GM12864 (cell line): ENCODE measurements at regions not wholly inside any gene's neighbourhood (a gene's known extent, or its start where the extent isn't known, plus 50 kb on each side); places are given as distances from the start of the nearest gene placed in this dataset.

Experiments
- DNase-seq: peaks from one replicate; pipeline ENCODE4 v3.0.0-alpha.2; 2011; ENCODE audit warnings: low read depth
- H3K4me3 ChIP-seq: 2 replicates; pipeline ENCODE4 v1.5.1; 2011; ENCODE audit warnings: mild to moderate bottlenecking, low read depth, low read length, control low read depth
- TF ChIP-seq, protein P1 (sequence below): IDR thresholded peaks from 2 replicates; pipeline ENCODE4 v1.5.1; 2011; ENCODE audit warnings: low read depth, mild to moderate bottlenecking, moderate library complexity, low read length, control low read depth, inconsistent platforms; ENCODE audit errors: missing control alignments

DNA sequence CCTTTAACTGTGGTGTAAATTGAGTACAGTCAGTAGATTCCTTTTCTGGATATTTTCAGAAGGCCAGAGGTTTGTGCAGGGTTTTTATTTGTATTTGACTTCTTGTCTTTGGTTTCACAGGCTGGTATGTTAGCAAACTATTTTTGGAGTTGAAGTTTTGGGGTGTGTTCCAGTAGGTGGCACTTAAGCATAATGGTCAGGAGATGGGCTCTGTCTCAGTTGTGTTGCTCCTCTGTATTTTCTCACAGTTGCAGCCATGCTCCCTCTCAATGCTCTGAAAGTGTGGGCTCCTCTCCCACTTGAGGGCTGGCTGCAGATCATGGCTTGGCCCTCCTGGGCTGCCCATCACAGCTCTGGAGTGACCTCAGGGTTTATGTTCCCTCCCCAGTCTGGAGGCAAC lies 267.0 kb upstream of the PCSK5 start:
- DNase-seq, result no peak
- H3K4me3 ChIP-seq, result no peak overlapping the region
- TF ChIP-seq, protein P1, sequence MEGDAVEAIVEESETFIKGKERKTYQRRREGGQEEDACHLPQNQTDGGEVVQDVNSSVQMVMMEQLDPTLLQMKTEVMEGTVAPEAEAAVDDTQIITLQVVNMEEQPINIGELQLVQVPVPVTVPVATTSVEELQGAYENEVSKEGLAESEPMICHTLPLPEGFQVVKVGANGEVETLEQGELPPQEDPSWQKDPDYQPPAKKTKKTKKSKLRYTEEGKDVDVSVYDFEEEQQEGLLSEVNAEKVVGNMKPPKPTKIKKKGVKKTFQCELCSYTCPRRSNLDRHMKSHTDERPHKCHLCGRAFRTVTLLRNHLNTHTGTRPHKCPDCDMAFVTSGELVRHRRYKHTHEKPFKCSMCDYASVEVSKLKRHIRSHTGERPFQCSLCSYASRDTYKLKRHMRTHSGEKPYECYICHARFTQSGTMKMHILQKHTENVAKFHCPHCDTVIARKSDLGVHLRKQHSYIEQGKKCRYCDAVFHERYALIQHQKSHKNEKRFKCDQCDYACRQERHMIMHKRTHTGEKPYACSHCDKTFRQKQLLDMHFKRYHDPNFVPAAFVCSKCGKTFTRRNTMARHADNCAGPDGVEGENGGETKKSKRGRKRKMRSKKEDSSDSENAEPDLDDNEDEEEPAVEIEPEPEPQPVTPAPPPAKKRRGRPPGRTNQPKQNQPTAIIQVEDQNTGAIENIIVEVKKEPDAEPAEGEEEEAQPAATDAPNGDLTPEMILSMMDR, result no peak

DNA sequence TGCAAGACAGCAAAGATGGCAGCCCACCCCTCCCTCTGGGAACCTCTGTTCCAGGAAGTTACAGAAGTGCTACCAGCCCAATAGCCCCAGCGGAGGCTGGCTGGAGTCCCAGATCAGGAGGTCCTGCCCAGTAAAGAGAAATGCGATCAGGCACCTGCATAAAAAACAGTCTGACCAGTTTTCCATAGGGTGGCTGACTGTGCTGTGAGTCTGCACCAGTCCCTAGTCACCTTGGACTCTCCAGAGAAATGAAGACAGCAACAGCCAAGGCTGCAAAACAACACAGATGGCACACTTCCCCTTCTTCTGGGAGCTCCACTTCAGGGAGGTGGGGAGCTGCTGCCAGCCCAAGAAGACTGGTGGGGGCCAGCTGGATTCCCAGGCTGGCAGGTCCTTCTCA lies 265.5 kb upstream of the PCSK5 start:
- no peak for DNase-seq
- TF ChIP-seq, protein P1, result no peak
- H3K4me3 ChIP-seq, result no peak overlapping the region

DNA sequence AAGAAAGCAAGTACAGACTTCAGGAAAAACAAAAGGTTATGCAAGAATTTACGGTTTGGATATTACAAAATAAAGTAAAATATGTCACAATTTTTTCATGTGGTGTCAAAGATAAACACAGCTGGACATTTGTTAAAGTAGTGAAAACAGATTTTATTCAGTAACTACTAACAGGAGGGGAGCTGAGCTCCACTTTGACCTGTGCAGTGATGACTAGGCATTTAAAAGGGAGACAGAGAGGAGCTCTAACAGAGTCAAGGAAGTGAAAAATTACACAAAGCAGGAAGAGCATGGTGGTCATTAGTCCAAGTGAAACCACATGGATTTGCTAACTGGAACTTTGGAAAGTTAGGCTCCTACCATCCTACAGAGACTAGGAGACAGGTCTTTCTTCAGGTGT lies 263.6 kb upstream of the PCSK5 start:
- TF ChIP-seq, protein P1, result no peak
- no peak for DNase-seq

DNA sequence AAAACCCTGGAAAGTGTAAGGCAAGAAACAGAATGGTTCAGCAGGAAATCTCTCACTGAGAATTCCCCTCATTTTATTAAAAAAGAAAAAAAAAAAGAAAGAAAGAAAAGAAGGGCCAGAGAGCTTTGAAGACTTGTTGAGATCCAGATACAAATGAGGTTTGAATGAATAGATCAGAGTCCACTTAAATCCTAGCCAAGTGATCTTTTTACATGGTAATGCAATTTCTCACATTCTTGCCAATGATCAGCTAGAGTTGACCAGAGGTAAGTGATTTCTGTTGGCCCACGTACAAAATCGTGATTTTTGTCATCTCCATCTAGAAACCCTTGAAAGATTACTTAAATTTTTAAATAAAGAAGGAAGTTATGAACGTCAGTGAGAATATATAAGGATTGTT lies 261.5 kb upstream of the PCSK5 start:
- no peak for DNase-seq
- no peak overlapping the region for H3K4me3 ChIP-seq
- TF ChIP-seq, protein P1, result no peak

More for the DNA sequence above, 263.6 kb upstream of the PCSK5 start:
- H3K4me3 ChIP-seq, result no peak overlapping the region

DNA sequence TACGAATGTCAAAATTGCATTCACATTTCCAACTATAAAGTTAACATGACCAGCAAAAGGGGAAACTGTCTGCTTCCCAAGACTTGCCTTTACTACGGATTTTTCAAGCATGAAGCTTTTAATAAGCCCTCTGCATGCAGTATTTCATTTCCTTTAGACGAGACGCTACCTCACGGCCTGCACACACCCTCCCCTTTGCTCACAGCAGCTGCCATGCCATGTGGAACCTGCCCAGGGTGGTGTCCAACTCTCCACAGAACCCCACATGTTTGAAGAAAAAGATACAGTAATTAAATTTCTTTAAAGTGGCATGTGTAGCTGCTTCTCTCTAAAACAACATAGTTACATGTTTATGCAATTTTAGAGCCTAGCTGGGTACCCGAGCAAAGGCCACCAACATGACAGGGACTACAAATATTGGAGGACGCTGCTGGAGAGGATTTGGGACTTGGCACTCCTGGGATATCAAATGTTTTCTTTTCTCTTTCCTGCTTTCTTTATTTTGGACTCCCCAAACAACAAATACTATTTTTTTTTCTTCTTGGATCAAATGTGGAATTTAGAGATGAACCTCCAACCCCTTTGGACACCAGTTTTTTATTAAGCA lies 256.9 kb upstream of the PCSK5 start:
- TF ChIP-seq, protein P1, result no peak
- no peak for DNase-seq
- no peak overlapping the region for H3K4me3 ChIP-seq

DNA sequence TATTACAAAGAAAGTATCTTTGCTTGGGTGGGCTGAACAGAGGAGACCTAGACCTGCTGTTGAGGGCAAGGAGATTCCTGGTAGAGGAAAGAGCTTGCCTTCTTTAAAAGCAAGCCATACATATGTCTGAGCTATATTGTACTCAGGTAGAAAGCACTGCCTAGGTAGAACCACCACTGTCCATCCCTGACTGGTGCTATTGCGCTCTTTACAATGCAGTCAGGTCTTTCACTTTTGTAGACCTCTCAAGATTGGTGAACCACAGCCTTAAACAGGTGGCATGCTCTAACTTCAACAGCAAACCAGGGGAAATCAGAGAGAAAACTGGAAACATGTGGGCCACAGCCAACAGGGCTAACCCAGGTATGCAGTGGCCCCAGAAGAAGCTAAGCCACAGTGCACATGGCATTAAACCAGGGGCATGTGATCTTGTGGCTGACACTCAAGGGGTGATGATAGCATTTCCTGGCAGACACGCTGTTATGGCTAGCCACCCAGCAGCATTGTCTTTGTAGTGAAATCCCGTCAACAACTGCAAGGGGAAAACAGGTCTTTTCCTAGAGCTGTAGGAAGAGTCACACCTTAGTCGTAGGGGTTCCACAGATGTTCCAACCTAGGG lies 253.9 kb upstream of the PCSK5 start:
- no peak for DNase-seq
- TF ChIP-seq, protein P1, result no peak
- no peak overlapping the region for H3K4me3 ChIP-seq
